ENCODE measurements at regions not wholly inside any gene's neighbourhood (a gene's known extent, or its start where the extent isn't known, plus 50 kb on each side); places are given as distances from the start of the nearest gene placed in this dataset.

- CTCF ChIA-PET: interaction anchor here (1.0 kb wide), 1 partner anchor 32 kb away, joined by 3 read pairs; no protein-coding TSS in a partner anchor
- TF ChIP-seq CTCF (IDR thresholded peaks at IDR 0.05; ENCODE audit: unreplicated experiment): no peak
- H3K9me3 Mint-ChIP-seq (ENCODE audit: low read depth, unreplicated experiment): no peaks in the 10 kb centered on the region
These were observed 103.0 kb upstream of the FOXQ1 start for GRCh38 chr6:1208876-1209275.

GRCh38 chr6:1203546-1203945 is 108.4 kb upstream of the FOXQ1 start:
- CTCF ChIA-PET: no interaction called here
- H3K27me3 Mint-ChIP-seq (ENCODE audit: unreplicated experiment): no peaks in the 10 kb centered on the region
- no peak for TF ChIP-seq CTCF (IDR thresholded peaks at IDR 0.05; ENCODE audit: unreplicated experiment)
- H3K36me3 Mint-ChIP-seq (ENCODE audit: insufficient read depth, unreplicated experiment): no peaks in the 10 kb centered on the region
- H3K9me3 Mint-ChIP-seq (ENCODE audit: low read depth, unreplicated experiment): no peaks in the 10 kb centered on the region
- DNase-seq: no peak
- no peak overlapping the region for H3K4me3 Mint-ChIP-seq (ENCODE audit: low read depth, unreplicated experiment)
- no peak overlapping the region for H3K27ac Mint-ChIP-seq (ENCODE audit: unreplicated experiment)
- intact Hi-C loops (cut with micrococcal nuclease; ENCODE audit: unreplicated experiment): no loop called here
- peaks cover 9% of the 10 kb centered on the region for H3K4me1 Mint-ChIP-seq (ENCODE audit: low read depth, unreplicated experiment)
- no TSS peak for BruUV-seq (replicated peaks)

More at GRCh38 chr6:1208876-1209275, 103.0 kb upstream of the FOXQ1 start:
- intact Hi-C loops (cut with micrococcal nuclease; ENCODE audit: unreplicated experiment): no loop called here
- Mint-ChIP-seq H3K4me1 (ENCODE audit: low read depth, unreplicated experiment) (no peaks in the 10 kb centered on the region), H3K36me3 (ENCODE audit: insufficient read depth, unreplicated experiment) (no peaks in the 10 kb centered on the region), H3K27me3 (ENCODE audit: unreplicated experiment) (no peaks in the 10 kb centered on the region), H3K27ac (ENCODE audit: unreplicated experiment) (no peak overlapping the region), H3K4me3 (ENCODE audit: low read depth, unreplicated experiment) (no peak overlapping the region)
- no peak for DNase-seq
- BruUV-seq (replicated peaks): no TSS peak

GRCh38 chr6:1202201-1202600 is 109.7 kb upstream of the FOXQ1 start:
- no peak for DNase-seq
- Mint-ChIP-seq H3K9me3 (ENCODE audit: low read depth, unreplicated experiment) (no peaks in the 10 kb centered on the region), H3K4me3 (ENCODE audit: low read depth, unreplicated experiment) (no peak overlapping the region), H3K27me3 (ENCODE audit: unreplicated experiment) (no peaks in the 10 kb centered on the region), H3K4me1 (ENCODE audit: low read depth, unreplicated experiment) (peaks cover 9% of the 10 kb centered on the region), H3K27ac (ENCODE audit: unreplicated experiment) (no peak overlapping the region), H3K36me3 (ENCODE audit: insufficient read depth, unreplicated experiment) (no peaks in the 10 kb centered on the region)
- CTCF ChIA-PET: interaction anchor here (0.6 kb wide), 1 partner anchor 1994 kb away, joined by 3 read pairs; no protein-coding TSS in a partner anchor
- TF ChIP-seq CTCF (IDR thresholded peaks at IDR 0.05; ENCODE audit: unreplicated experiment): no peak
- intact Hi-C loops (cut with micrococcal nuclease; ENCODE audit: unreplicated experiment): no loop called here
- no TSS peak for BruUV-seq (replicated peaks)

- intact Hi-C loops (cut with micrococcal nuclease; ENCODE audit: unreplicated experiment): no loop called here
- BruUV-seq (replicated peaks): no TSS peak
- no peak for DNase-seq
- CTCF ChIA-PET: interaction anchor here (0.6 kb wide), 1 partner anchor 1995 kb away, joined by 3 read pairs; no protein-coding TSS in a partner anchor
- H3K9me3 Mint-ChIP-seq (ENCODE audit: low read depth, unreplicated experiment): no peaks in the 10 kb centered on the region
- H3K4me3 Mint-ChIP-seq (ENCODE audit: low read depth, unreplicated experiment): no peak overlapping the region
- H3K4me1 Mint-ChIP-seq (ENCODE audit: low read depth, unreplicated experiment): peaks cover 9% of the 10 kb centered on the region
- H3K27me3 Mint-ChIP-seq (ENCODE audit: unreplicated experiment): no peaks in the 10 kb centered on the region
- H3K36me3 Mint-ChIP-seq (ENCODE audit: insufficient read depth, unreplicated experiment): no peaks in the 10 kb centered on the region
- no peak overlapping the region for H3K27ac Mint-ChIP-seq (ENCODE audit: unreplicated experiment)
- no peak for TF ChIP-seq CTCF (IDR thresholded peaks at IDR 0.05; ENCODE audit: unreplicated experiment)
These were observed 110.2 kb upstream of the FOXQ1 start for GRCh38 chr6:1201547-1202200.
